ENCODE measurements at regions not wholly inside any gene's neighbourhood (a gene's known extent, or its start where the extent isn't known, plus 50 kb on each side); places are given as distances from the start of the nearest gene placed in this dataset.

DNA sequence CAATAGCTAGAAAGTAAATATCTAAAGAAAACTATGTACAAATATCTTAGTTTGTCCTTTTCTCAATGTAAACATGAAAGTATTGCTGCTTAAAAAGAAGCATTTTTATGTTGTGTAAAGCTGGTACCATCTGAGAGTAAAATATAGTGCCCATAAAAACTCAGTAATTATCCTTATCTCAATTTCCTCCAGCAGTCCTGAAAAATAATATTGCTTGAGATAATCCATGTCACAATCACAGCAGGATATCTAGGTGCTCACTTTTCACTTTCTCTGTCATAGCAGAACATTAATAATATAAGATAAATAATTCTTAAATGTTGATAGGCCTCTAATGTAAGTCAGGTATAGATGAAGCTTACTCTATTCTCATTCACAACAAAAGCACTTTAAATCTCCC, 285.5 kb downstream of the ZBBX start:
- TF ChIP-seq BACH1 (tag; IDR thresholded peaks at IDR 0.05) (no peak), CREM (IDR thresholded peaks at IDR 0.05; ENCODE audit: low read depth) (no peak), FOXP1 (CRISPR knock-in tag; IDR thresholded peaks at IDR 0.05) (no peak), CBX1 (IDR thresholded peaks at IDR 0.05; ENCODE audit: low read depth) (no peak), SMARCC2 (IDR thresholded peaks at IDR 0.05; ENCODE audit: low read depth) (no peak)

All from K562 (cell line).